OCI-LY7 (cell line): ENCODE measurements at regions not wholly inside any gene's neighbourhood (a gene's known extent, or its start where the extent isn't known, plus 50 kb on each side); places are given as distances from the start of the nearest gene placed in this dataset.

Experiments used
- BruUV-seq: library from RNA; stranded (reverse); fragments of 400-500 nt; replicated peaks from 2 replicates; lab custom pipeline; 2021; lab: Mats Ljungman, UMichigan
- CTCF ChIA-PET: fragments of 300-600 bp; sonication (Branson Sonifier 250); formaldehyde crosslinking; loops from one replicate; lab custom pipeline; 2022; ENCODE audit warnings: antibody characterized with exemption; ENCODE audit not compliant: unreplicated experiment; lab: Charles Lee
- POLR2A ChIA-PET: fragments of 300-600 bp; sonication (Branson Sonifier 250); formaldehyde crosslinking; loops from one replicate; lab custom pipeline; 2022; ENCODE audit warnings: antibody characterized with exemption; lab: Charles Lee
- DNase-seq: peaks from one replicate; pipeline ENCODE4 v3.0.0-alpha.2; 2015; ENCODE audit warnings: low spot score
- H2AFZ ChIP-seq: fragments of 200-600 bp; sonication (generic), shearing (Covaris generic); 2 replicates; pipeline ENCODE4 v1.6.1; 2014; ENCODE audit warnings: mild to moderate bottlenecking, antibody characterized with exemption, low read length, moderate library complexity
- H3K27ac ChIP-seq: fragments of 200-600 bp; sonication (generic); 2 replicates; pipeline ENCODE4 v1.5.1; 2014; ENCODE audit warnings: mixed run types, low read depth, mild to moderate bottlenecking, moderate library complexity, low read length, inconsistent platforms; ENCODE audit not compliant: poor library complexity, severe bottlenecking
- H3K36me3 ChIP-seq: fragments of 200-600 bp; sonication (generic); 2 replicates; pipeline ENCODE4 v1.6.1; 2014; ENCODE audit warnings: mild to moderate bottlenecking, antibody characterized with exemption, low read length, moderate library complexity, mixed read lengths; ENCODE audit not compliant: insufficient read depth
- H3K4me1 ChIP-seq: fragments of 200-600 bp; sonication (generic); 2 replicates; pipeline ENCODE4 v1.5.1; 2014; ENCODE audit warnings: mild to moderate bottlenecking, low read length; ENCODE audit not compliant: insufficient read depth, poor library complexity, severe bottlenecking
- H3K4me2 ChIP-seq: fragments of 200-600 bp; sonication (generic); 2 replicates; pipeline ENCODE4 v1.6.1; 2014; ENCODE audit warnings: mild to moderate bottlenecking, low read length
- H3K4me3 ChIP-seq: fragments of 200-600 bp; sonication (generic); 2 replicates; pipeline ENCODE4 v1.5.1; 2014; ENCODE audit warnings: mild to moderate bottlenecking, low read depth, low read length; ENCODE audit not compliant: poor library complexity, severe bottlenecking
- H3K79me2 ChIP-seq: fragments of 200-600 bp; sonication (generic); 2 replicates; pipeline ENCODE4 v1.6.1; 2016; ENCODE audit warnings: low read depth, mild to moderate bottlenecking, low read length, moderate library complexity, mixed read lengths; ENCODE audit not compliant: insufficient read depth
- H3K9me2 ChIP-seq: fragments of 200-600 bp; sonication (generic); 2 replicates; pipeline ENCODE4 v1.6.1; 2016; ENCODE audit warnings: mild to moderate bottlenecking, low read length, mixed read lengths; ENCODE audit not compliant: insufficient read depth
- H3K9me3 ChIP-seq: fragments of 200-600 bp; sonication (generic); 2 replicates; pipeline ENCODE4 v1.6.1; 2014; ENCODE audit warnings: mild to moderate bottlenecking, mixed run types, low read length, mixed read lengths
- H4K20me1 ChIP-seq: fragments of 200-600 bp; sonication (generic); 2 replicates; pipeline ENCODE4 v1.6.1; 2014; ENCODE audit warnings: mild to moderate bottlenecking, antibody characterized with exemption, low read length, moderate library complexity, mixed read lengths; ENCODE audit not compliant: insufficient read depth
- CTCF ChIP-seq: fragments of 200-600 bp; sonication (generic); conservative IDR thresholded peaks from 2 replicates; pipeline ENCODE4 v1.5.1; 2014; ENCODE audit warnings: mild to moderate bottlenecking, antibody characterized with exemption, low read length, moderate library complexity, mixed read lengths
- EZH2phosphoT487 ChIP-seq: fragments of 200-600 bp; sonication (generic); IDR thresholded peaks from 2 replicates; pipeline ENCODE4 v1.6.1; 2018; ENCODE audit warnings: low read depth, borderline replicate concordance, mild to moderate bottlenecking, mixed run types, antibody characterized with exemption, low read length, moderate library complexity, mixed read lengths
- intact Hi-C: fragments of 100-400 bp; cut with micrococcal nuclease; formaldehyde crosslinking; loops from one replicate; pipeline ENCODE4 v1.10.0; 2022; ENCODE audit not compliant: unreplicated experiment

GRCh38 chr15:58324533-58324932, 107.3 kb upstream of the LIPC start:
- H2AFZ ChIP-seq = no peak overlapping the region
- H3K36me3 ChIP-seq = no peaks in the 10 kb centered on the region
- H3K9me3 ChIP-seq = peaks cover 7% of the 10 kb centered on the region
- H3K79me2 ChIP-seq = no peaks in the 10 kb centered on the region
- no peaks in the 10 kb centered on the region for H4K20me1 ChIP-seq
- no TSS peak for BruUV-seq
- no peaks in the 10 kb centered on the region for H3K4me1 ChIP-seq
- no peak overlapping the region for H3K4me3 ChIP-seq
- no peak overlapping the region for H3K27ac ChIP-seq
- intact Hi-C loops = no loop called here
- TF ChIP-seq CTCF (no peak), EZH2phosphoT487 (no peak)
- H3K4me2 ChIP-seq = no peak overlapping the region
- no peak for DNase-seq
- POLR2A ChIA-PET = interaction anchor here (2.0 kb wide), 1 partner anchor 34 kb away, joined by 4 read pairs; no protein-coding TSS in a partner anchor
- CTCF ChIA-PET = no interaction called here
- H3K9me2 ChIP-seq = no peaks in the 10 kb centered on the region

- Histone ChIP-seq H3K9me3 (peaks cover 7% of the 10 kb centered on the region), H3K4me1 (peaks cover 23% of the 10 kb centered on the region), H3K36me3 (no peaks in the 10 kb centered on the region), H4K20me1 (no peaks in the 10 kb centered on the region), H3K4me2 (no peak overlapping the region), H3K4me3 (no peak overlapping the region), H3K79me2 (no peaks in the 10 kb centered on the region), H3K9me2 (no peaks in the 10 kb centered on the region), H3K27ac (no peak overlapping the region), H2AFZ (no peak overlapping the region)
- CTCF ChIA-PET = no interaction called here
- intact Hi-C loops = no loop called here
- no peak for DNase-seq
- POLR2A ChIA-PET = no interaction called here
- TF ChIP-seq EZH2phosphoT487 (no peak), CTCF (no peak)
- no TSS peak for BruUV-seq
Observed at GRCh38 chr15:58327958-58328357, 103.8 kb upstream of the LIPC start.

- POLR2A ChIA-PET = interaction anchor here (0.6 to 0.8 kb wide), 2 partner anchors 236 to 835 kb away, joined by 4 to 5 read pairs; no protein-coding TSS in a partner anchor
- BruUV-seq = no TSS peak
Observed at GRCh38 chr15:58329211-58329610, 102.6 kb upstream of the LIPC start.

More at GRCh38 chr15:58329211-58329610, 102.6 kb upstream of the LIPC start:
- H3K4me2 ChIP-seq = no peak overlapping the region
- no peak overlapping the region for H3K27ac ChIP-seq
- H3K79me2 ChIP-seq = no peaks in the 10 kb centered on the region
- intact Hi-C loops = no loop called here
- CTCF ChIA-PET = interaction anchor here (0.6 kb wide), 2 partner anchors 27 to 1602 kb away, joined by 3 read pairs; no protein-coding TSS in a partner anchor
- peaks cover 23% of the 10 kb centered on the region for H3K4me1 ChIP-seq
- no peaks in the 10 kb centered on the region for H4K20me1 ChIP-seq
- TF ChIP-seq CTCF (no peak), EZH2phosphoT487 (no peak)
- no peak overlapping the region for H2AFZ ChIP-seq
- H3K9me3 ChIP-seq = peaks cover 7% of the 10 kb centered on the region
- no peaks in the 10 kb centered on the region for H3K36me3 ChIP-seq
- no peak overlapping the region for H3K4me3 ChIP-seq
- H3K9me2 ChIP-seq = no peaks in the 10 kb centered on the region
- DNase-seq = no peak
